DOHH2 (cell line): ENCODE measurements at regions not wholly inside any gene's neighbourhood (a gene's known extent, or its start where the extent isn't known, plus 50 kb on each side); places are given as distances from the start of the nearest gene placed in this dataset.

Experiments
- H3F3A ChIP-seq: fragments of 200-600 bp; sonication (generic), shearing (Covaris generic); 2 replicates; pipeline ENCODE4 v1.6.0; 2016; ENCODE audit warnings: antibody characterized with exemption, mild to moderate bottlenecking; ENCODE audit not compliant: control insufficient read depth, insufficient read depth
- H3K27ac ChIP-seq: fragments of 200-600 bp; sonication (generic); 2 replicates; pipeline ENCODE4 v1.5.1; 2014; ENCODE audit warnings: low read depth, mild to moderate bottlenecking, low read length, moderate library complexity
- H3K27me3 ChIP-seq: fragments of 200-600 bp; sonication (generic); 2 replicates; pipeline ENCODE4 v1.6.1; 2014; ENCODE audit warnings: mild to moderate bottlenecking, low read length, mixed read lengths; ENCODE audit not compliant: control insufficient read depth
- H3K36me3 ChIP-seq: fragments of 200-600 bp; sonication (generic); 2 replicates; pipeline ENCODE4 v1.6.1; 2014; ENCODE audit warnings: mild to moderate bottlenecking, low read length, moderate library complexity, mixed read lengths; ENCODE audit not compliant: control insufficient read depth
- H3K4me1 ChIP-seq: fragments of 200-600 bp; sonication (generic); 2 replicates; pipeline ENCODE4 v1.6.1; 2014; ENCODE audit warnings: mild to moderate bottlenecking, low read length, mixed read lengths; ENCODE audit not compliant: control insufficient read depth
- H3K4me2 ChIP-seq: fragments of 200-600 bp; sonication (generic); 2 replicates; pipeline ENCODE4 v1.6.0; 2014; ENCODE audit warnings: mild to moderate bottlenecking, low read length, moderate library complexity
- H3K4me3 ChIP-seq: fragments of 200-600 bp; sonication (generic); 2 replicates; pipeline ENCODE4 v1.5.1; 2014; ENCODE audit warnings: mild to moderate bottlenecking, low read length, mixed read lengths
- H3K79me2 ChIP-seq: fragments of 200-600 bp; sonication (generic); 2 replicates; pipeline ENCODE4 v1.6.1; 2014; ENCODE audit warnings: mild to moderate bottlenecking, low read length, mixed read lengths; ENCODE audit not compliant: control insufficient read depth
- H3K9me2 ChIP-seq: fragments of 200-600 bp; sonication (generic); replicated peaks from 2 replicates; pipeline ENCODE4 v1.6.1; 2014; ENCODE audit warnings: mild to moderate bottlenecking, low read length, mixed read lengths; ENCODE audit not compliant: control insufficient read depth
- H3K9me3 ChIP-seq: fragments of 200-600 bp; sonication (generic); 2 replicates; pipeline ENCODE4 v1.6.1; 2014; ENCODE audit warnings: antibody characterized with exemption, low read length, mixed read lengths; ENCODE audit not compliant: control insufficient read depth, insufficient read depth
- H4K20me1 ChIP-seq: fragments of 200-600 bp; sonication (generic); 2 replicates; pipeline ENCODE4 v1.6.0; 2014; ENCODE audit warnings: low read depth, mild to moderate bottlenecking, antibody characterized with exemption, low read length, moderate library complexity; ENCODE audit not compliant: control insufficient read depth, insufficient read depth
- CTCF ChIP-seq: fragments of 200-600 bp; sonication (generic); IDR thresholded peaks from one replicate; pipeline ENCODE4 v1.5.1; 2014; ENCODE audit warnings: antibody characterized with exemption, mild to moderate bottlenecking, low read depth, low read length; ENCODE audit not compliant: poor library complexity, severe bottlenecking
- EZH2phosphoT487 ChIP-seq: fragments of 200-600 bp; sonication (generic); IDR thresholded peaks from 2 replicates; pipeline ENCODE4 v1.6.1; 2017; ENCODE audit warnings: borderline replicate concordance, mild to moderate bottlenecking, antibody characterized with exemption, low read length, moderate library complexity, mixed read lengths

- H3K4me1 ChIP-seq: no peaks in the 10 kb centered on the region
- no peak overlapping the region for H3K4me2 ChIP-seq
- no peaks in the 10 kb centered on the region for H4K20me1 ChIP-seq
- H3K36me3 ChIP-seq: no peaks in the 10 kb centered on the region
- H3K9me3 ChIP-seq: no peaks in the 10 kb centered on the region
- no peaks in the 10 kb centered on the region for H3K9me2 ChIP-seq
- H3K27me3 ChIP-seq: no peaks in the 10 kb centered on the region
- no peak overlapping the region for H3K27ac ChIP-seq
- no peak overlapping the region for H3K4me3 ChIP-seq
- H3F3A ChIP-seq: no peaks in the 10 kb centered on the region
- H3K79me2 ChIP-seq: no peaks in the 10 kb centered on the region
- no peak for TF ChIP-seq CTCF
- no peak for TF ChIP-seq EZH2phosphoT487
These were observed 239.2 kb downstream of the GPAM start for GRCh38 chr10:111944331-111944730.

GRCh38 chr10:111953949-111954348, 229.6 kb downstream of the GPAM start:
- Histone ChIP-seq H3K4me1 (no peaks in the 10 kb centered on the region), H4K20me1 (no peaks in the 10 kb centered on the region), H3K9me2 (no peaks in the 10 kb centered on the region), H3K36me3 (no peaks in the 10 kb centered on the region), H3K4me2 (no peak overlapping the region), H3K9me3 (no peaks in the 10 kb centered on the region), H3K4me3 (no peak overlapping the region), H3K27me3 (no peaks in the 10 kb centered on the region), H3K27ac (no peak overlapping the region), H3K79me2 (no peaks in the 10 kb centered on the region), H3F3A (no peaks in the 10 kb centered on the region)
- TF ChIP-seq EZH2phosphoT487 (no peak), CTCF (no peak)

- no peaks in the 10 kb centered on the region for H4K20me1 ChIP-seq
- H3K9me2 ChIP-seq: no peaks in the 10 kb centered on the region
- TF ChIP-seq CTCF: no peak
- no peak for TF ChIP-seq EZH2phosphoT487
- H3K4me2 ChIP-seq: no peak overlapping the region
- H3K79me2 ChIP-seq: no peaks in the 10 kb centered on the region
- no peaks in the 10 kb centered on the region for H3K9me3 ChIP-seq
- H3K27ac ChIP-seq: no peak overlapping the region
- H3F3A ChIP-seq: no peaks in the 10 kb centered on the region
- no peaks in the 10 kb centered on the region for H3K27me3 ChIP-seq
- H3K4me3 ChIP-seq: no peak overlapping the region
- no peaks in the 10 kb centered on the region for H3K36me3 ChIP-seq
- no peaks in the 10 kb centered on the region for H3K4me1 ChIP-seq
These were observed 229.2 kb downstream of the GPAM start for GRCh38 chr10:111954386-111954785.

GRCh38 chr10:111956841-111957240, 226.7 kb downstream of the GPAM start:
- no peak overlapping the region for H3K4me2 ChIP-seq
- no peaks in the 10 kb centered on the region for H4K20me1 ChIP-seq
- no peaks in the 10 kb centered on the region for H3K27me3 ChIP-seq
- no peaks in the 10 kb centered on the region for H3K36me3 ChIP-seq
- no peaks in the 10 kb centered on the region for H3K9me2 ChIP-seq
- no peaks in the 10 kb centered on the region for H3K9me3 ChIP-seq
- TF ChIP-seq CTCF (no peak), EZH2phosphoT487 (no peak)
- H3K4me3 ChIP-seq: no peak overlapping the region
- no peaks in the 10 kb centered on the region for H3F3A ChIP-seq
- H3K79me2 ChIP-seq: no peaks in the 10 kb centered on the region
- no peak overlapping the region for H3K27ac ChIP-seq
- no peaks in the 10 kb centered on the region for H3K4me1 ChIP-seq
